Neuronal stem cell (in vitro differentiated cells): ENCODE measurements at regions not wholly inside any gene's neighbourhood (a gene's known extent, or its start where the extent isn't known, plus 50 kb on each side); places are given as distances from the start of the nearest gene placed in this dataset.

Source experiments
- DNase-seq: peaks from one replicate; pipeline ENCODE4 v3.0.0-alpha.2; 2013; ENCODE audit warnings: low spot score
- H2AFZ ChIP-seq: one replicate; pipeline ENCODE4 v1.6.1; 2013; ENCODE audit warnings: mild to moderate bottlenecking, low read length, inconsistent platforms
- H2AK5ac ChIP-seq: 2 replicates; pipeline ENCODE4 v1.6.1; 2013; ENCODE audit warnings: low read depth, mild to moderate bottlenecking, inconsistent platforms, low read length, moderate library complexity, mixed read lengths
- H2BK120ac ChIP-seq: 2 replicates; pipeline ENCODE4 v1.6.1; 2013; ENCODE audit warnings: low read depth, mild to moderate bottlenecking, inconsistent platforms, low read length, moderate library complexity, mixed read lengths
- H2BK12ac ChIP-seq: one replicate; pipeline ENCODE4 v1.6.1; 2013; ENCODE audit warnings: low read length, inconsistent platforms
- H2BK15ac ChIP-seq: 2 replicates; pipeline ENCODE4 v1.6.1; 2013; ENCODE audit warnings: mild to moderate bottlenecking, low read length, inconsistent platforms, mixed read lengths
- H2BK5ac ChIP-seq: one replicate; pipeline ENCODE4 v1.6.1; 2013; ENCODE audit warnings: inconsistent platforms, mild to moderate bottlenecking, low read length, moderate library complexity
- H3K14ac ChIP-seq: one replicate; pipeline ENCODE4 v1.6.1; 2013; ENCODE audit warnings: low read length, inconsistent platforms
- H3K18ac ChIP-seq: 2 replicates; pipeline ENCODE4 v1.6.1; 2013; ENCODE audit warnings: low read length, inconsistent platforms
- H3K23ac ChIP-seq: 2 replicates; pipeline ENCODE4 v1.6.1; 2013; ENCODE audit warnings: low read depth, mild to moderate bottlenecking, mixed read lengths, low read length, inconsistent platforms; ENCODE audit not compliant: poor library complexity
- H3K27ac ChIP-seq: replicated peaks from 3 replicates; pipeline ENCODE4 v1.5.1; 2013; ENCODE audit warnings: low read length, inconsistent platforms
- H3K27me3 ChIP-seq, 3 experiments: 2 replicates each; pipeline ENCODE4 v1.6.1; 2013; ENCODE audit warnings: low read length in 3 of 3, mild to moderate bottlenecking in 2 of 3, inconsistent platforms in 1 of 3, low read depth in 1 of 3, mixed read lengths in 1 of 3, moderate library complexity in 1 of 3; ENCODE audit not compliant: control insufficient read depth in 3 of 3, insufficient read depth in 3 of 3
- H3K36me3 ChIP-seq, 2 donors: replicated peaks in 1 of 2; 2 replicates each; pipeline ENCODE4 v1.6.1; 2013; ENCODE audit warnings: low read length in 2 of 2; ENCODE audit not compliant: control insufficient read depth in 2 of 2, insufficient read depth in 2 of 2
- H3K4ac ChIP-seq: 2 replicates; pipeline ENCODE4 v1.6.1; 2013; ENCODE audit warnings: inconsistent platforms, mild to moderate bottlenecking, low read length, moderate library complexity
- H3K4me1 ChIP-seq, 2 donors: 1 replicate in 1 of 2; 2 replicates in 1 of 2; pipeline ENCODE4 v1.6.1; 2013; ENCODE audit warnings: low read length in 2 of 2, low read depth in 1 of 2; ENCODE audit not compliant: control insufficient read depth in 2 of 2, insufficient read depth in 1 of 2
- H3K4me2 ChIP-seq: one replicate; pipeline ENCODE4 v1.6.1; 2013; ENCODE audit warnings: mild to moderate bottlenecking, low read length, inconsistent platforms; ENCODE audit not compliant: insufficient read depth, poor library complexity, severe bottlenecking
- H3K4me3 ChIP-seq, 2 donors: 2 replicates each; pipeline ENCODE4 v1.5.1; 2013; ENCODE audit warnings: low read length in 2 of 2, mild to moderate bottlenecking in 2 of 2, inconsistent platforms in 1 of 2, moderate library complexity in 1 of 2
- H3K79me1 ChIP-seq: one replicate; pipeline ENCODE4 v1.6.1; 2013; ENCODE audit warnings: low read depth, mild to moderate bottlenecking, inconsistent platforms, low read length, moderate library complexity
- H3K9ac ChIP-seq: one replicate; pipeline ENCODE4 v1.6.1; 2013; ENCODE audit warnings: mild to moderate bottlenecking, low read depth, low read length, inconsistent platforms; ENCODE audit not compliant: poor library complexity
- H3K9me3 ChIP-seq, 2 donors: replicated peaks in 1 of 2; 2 replicates each; pipeline versions ENCODE3 to v1.6.1; 2013; ENCODE audit warnings: low read length in 2 of 2, mild to moderate bottlenecking in 2 of 2, inconsistent platforms in 1 of 2, low read depth in 1 of 2, mixed read lengths in 1 of 2, moderate library complexity in 1 of 2; ENCODE audit not compliant: control insufficient read depth in 2 of 2, insufficient read depth in 1 of 2
- H4K8ac ChIP-seq: one replicate; pipeline ENCODE4 v1.6.1; 2013; ENCODE audit warnings: low read depth, mild to moderate bottlenecking, inconsistent platforms, low read length, moderate library complexity
- H4K91ac ChIP-seq: one replicate; pipeline ENCODE4 v1.6.1; 2013; ENCODE audit warnings: low read length, low read depth, mild to moderate bottlenecking, inconsistent platforms; ENCODE audit not compliant: poor library complexity
- WGBS, 2 donors: extraction: QIAGEN DNeasy Blood & Tissue Kit; methylation state at CpG; one replicate each; pipeline ENCODE4 v1.1.7; 2013; ENCODE audit warnings: missing lambda C conversion rate in 2 of 2, mixed read lengths in 1 of 2; ENCODE audit not compliant: insufficient read length in 2 of 2, insufficient replicate concordance in 1 of 2; ENCODE audit errors: extremely low coverage in 2 of 2; 5-methylcytosine and 5-hydroxymethylcytosine counted together

DNA sequence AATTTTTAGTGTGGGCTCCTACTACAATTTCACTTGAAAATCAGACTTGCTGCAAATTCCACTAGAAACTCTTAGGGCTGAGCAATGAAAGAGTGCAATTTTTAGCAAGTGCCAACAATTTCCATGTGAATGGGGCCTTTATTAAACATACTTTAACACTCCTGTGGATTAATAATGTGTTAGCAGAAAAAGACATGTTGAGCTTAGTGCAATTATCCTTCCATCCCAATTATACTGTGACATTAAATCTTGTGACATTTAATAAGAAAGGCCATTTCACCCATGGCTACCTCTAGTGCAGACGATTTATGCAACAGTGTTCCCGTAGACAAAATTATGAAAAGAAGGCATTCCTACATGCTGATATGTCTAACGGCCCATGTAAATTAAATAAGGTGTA, 639.7 kb downstream of the STK39 start:
- H3K23ac ChIP-seq, result no peak overlapping the region
- H2BK5ac ChIP-seq, result no peak overlapping the region
- H2AK5ac ChIP-seq, result no peak overlapping the region
- no peak overlapping the region for H2BK12ac ChIP-seq
- H3K9me3 ChIP-seq, result peaks cover 0 to 3% of the 10 kb centered on the region in 2 donors
- no peaks in the 10 kb centered on the region for H3K79me1 ChIP-seq
- H3K27me3 ChIP-seq, result no peaks in the 10 kb centered on the region
- no peaks in the 10 kb centered on the region for H3K4me1 ChIP-seq
- no peak overlapping the region for H2BK15ac ChIP-seq
- no peak overlapping the region for H3K4ac ChIP-seq
- no peak overlapping the region for H4K8ac ChIP-seq
- H3K18ac ChIP-seq, result no peak overlapping the region
- H2BK120ac ChIP-seq, result no peak overlapping the region
- no peak overlapping the region for H3K4me3 ChIP-seq
- no peak for DNase-seq
- no CpG with 5 or more reads among the region's 3 CpGs for WGBS, 2 donors
- H3K4me2 ChIP-seq, result no peak overlapping the region
- no peak overlapping the region for H2AFZ ChIP-seq
- H3K27ac ChIP-seq, result no peak overlapping the region
- no peaks in the 10 kb centered on the region for H3K36me3 ChIP-seq
- H3K9ac ChIP-seq, result no peak overlapping the region
- no peak overlapping the region for H3K14ac ChIP-seq
- no peak overlapping the region for H4K91ac ChIP-seq

DNA sequence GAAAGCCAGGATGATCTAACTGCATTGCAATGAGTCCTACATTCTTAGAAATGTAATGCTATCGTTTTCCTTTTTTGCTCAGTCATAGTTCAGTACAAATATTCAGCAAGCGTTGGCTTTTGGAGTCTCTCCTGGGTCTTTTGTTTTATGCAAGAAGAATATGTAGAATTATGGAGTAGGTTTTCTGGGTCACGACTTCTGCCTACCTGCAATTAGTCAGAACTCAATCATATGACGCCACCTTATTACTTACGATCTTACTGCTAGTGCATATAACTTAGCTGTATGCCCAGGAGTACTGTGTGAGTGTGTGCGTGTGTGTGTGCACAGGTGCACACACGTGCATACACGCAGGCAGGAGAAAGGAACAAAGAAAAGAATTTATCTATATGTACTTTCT, 640.2 kb downstream of the STK39 start:
- Histone ChIP-seq H2BK12ac (no peak overlapping the region), H3K4me3 (no peak overlapping the region)
- WGBS, 2 donors, result no CpG with 5 or more reads among the region's 8 CpGs

DNA sequence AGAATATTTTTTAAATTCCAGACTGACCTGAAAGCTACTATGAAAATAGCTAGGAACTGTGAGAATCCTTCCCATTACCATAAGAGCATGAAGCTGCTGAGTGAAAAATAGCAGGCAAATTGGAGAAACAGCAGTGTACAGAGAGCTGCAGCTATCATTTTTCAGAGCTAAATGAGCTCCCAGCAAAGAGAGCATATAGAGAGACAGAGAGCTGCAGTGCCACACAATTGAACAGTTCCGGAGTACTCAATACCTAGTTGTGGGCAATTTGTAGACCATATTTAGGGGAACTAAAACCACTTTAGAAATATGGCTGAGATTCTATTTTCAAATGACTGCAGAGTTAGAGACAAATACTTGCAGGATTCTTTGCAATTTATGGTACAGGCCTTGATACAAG, 645.3 kb downstream of the STK39 start:
- Histone ChIP-seq H3K4me2 (no peak overlapping the region), H3K4me3 (no peak overlapping the region)

More for the DNA sequence above, 640.2 kb downstream of the STK39 start:
- H3K18ac ChIP-seq, result no peak overlapping the region
- no peak overlapping the region for H3K4me2 ChIP-seq
- DNase-seq, result no peak
- no peak overlapping the region for H3K4ac ChIP-seq
- H3K27ac ChIP-seq, result no peak overlapping the region
- H3K23ac ChIP-seq, result no peak overlapping the region
- H4K91ac ChIP-seq, result no peak overlapping the region
- H3K27me3 ChIP-seq, result no peaks in the 10 kb centered on the region
- H2BK120ac ChIP-seq, result no peak overlapping the region
- no peak overlapping the region for H4K8ac ChIP-seq
- no peak overlapping the region for H2BK5ac ChIP-seq
- H3K4me1 ChIP-seq, result no peaks in the 10 kb centered on the region
- H2AK5ac ChIP-seq, result no peak overlapping the region
- no peak overlapping the region for H3K14ac ChIP-seq
- no peaks in the 10 kb centered on the region for H3K36me3 ChIP-seq
- no peak overlapping the region for H2AFZ ChIP-seq
- H2BK15ac ChIP-seq, result no peak overlapping the region
- H3K9me3 ChIP-seq, result peaks cover 0 to 4% of the 10 kb centered on the region in 2 donors
- H3K9ac ChIP-seq, result no peak overlapping the region
- no peaks in the 10 kb centered on the region for H3K79me1 ChIP-seq

DNA sequence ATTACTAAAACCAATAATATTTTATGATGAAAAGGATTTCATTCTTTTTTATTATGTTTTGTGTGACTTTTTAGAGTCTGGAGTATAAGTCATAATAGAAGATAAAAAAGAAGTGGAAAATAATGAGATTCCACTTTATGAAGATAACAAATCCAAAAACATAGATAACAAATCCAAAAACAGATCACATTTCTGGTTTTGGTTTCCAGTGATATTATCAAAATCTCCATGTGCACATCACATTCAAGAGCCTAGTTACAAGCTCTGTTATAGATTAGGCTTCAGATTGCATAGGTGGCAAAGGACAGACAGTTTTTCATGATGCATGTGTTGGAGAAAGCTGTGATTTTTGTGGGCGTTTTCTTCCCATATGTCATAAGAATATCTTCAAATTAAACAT, 648.2 kb downstream of the STK39 start:
- no peak overlapping the region for H3K4me2 ChIP-seq
- H4K8ac ChIP-seq, result no peak overlapping the region
- DNase-seq, result no peak

More for the DNA sequence above, 645.3 kb downstream of the STK39 start:
- Histone ChIP-seq H2BK15ac (no peak overlapping the region), H2BK12ac (no peak overlapping the region), H3K27me3 (no peaks in the 10 kb centered on the region), H3K4ac (no peak overlapping the region), H3K14ac (no peak overlapping the region), H2AK5ac (no peak overlapping the region), H3K9me3 (peaks cover 3 to 5% of the 10 kb centered on the region in 2 donors), H3K36me3 (peaks cover 0 to 1% of the 10 kb centered on the region in 2 donors), H3K79me1 (no peaks in the 10 kb centered on the region), H3K9ac (no peak overlapping the region), H2BK120ac (no peak overlapping the region), H2AFZ (no peak overlapping the region), H3K4me1 (no peaks in the 10 kb centered on the region), H3K23ac (no peak overlapping the region), H3K27ac (no peak overlapping the region), H4K91ac (no peak overlapping the region), H4K8ac (no peak overlapping the region), H3K18ac (no peak overlapping the region), H2BK5ac (no peak overlapping the region)
- WGBS, 2 donors, result no CpG with 5 or more reads among the region's 1 CpG
- DNase-seq, result no peak

More for the DNA sequence above, 648.2 kb downstream of the STK39 start:
- Histone ChIP-seq H2AFZ (no peak overlapping the region), H3K4ac (no peak overlapping the region), H3K4me3 (no peak overlapping the region), H2BK120ac (no peak overlapping the region), H3K9me3 (peaks cover 3 to 5% of the 10 kb centered on the region in 2 donors), H3K27me3 (no peaks in the 10 kb centered on the region), H4K91ac (no peak overlapping the region), H3K36me3 (peaks cover 0 to 1% of the 10 kb centered on the region in 2 donors), H3K79me1 (no peaks in the 10 kb centered on the region), H3K4me1 (peaks cover 0 to 1% of the 10 kb centered on the region in 2 donors), H2BK15ac (no peak overlapping the region), H3K9ac (no peak overlapping the region), H2AK5ac (no peak overlapping the region), H3K27ac (no peak overlapping the region), H3K18ac (no peak overlapping the region), H2BK12ac (no peak overlapping the region), H3K23ac (no peak overlapping the region), H3K14ac (no peak overlapping the region), H2BK5ac (no peak overlapping the region)
- no CpG with 5 or more reads among the region's 1 CpG for WGBS, 2 donors
